DND-41 (cell line): ENCODE measurements at regions not wholly inside any gene's neighbourhood (a gene's known extent, or its start where the extent isn't known, plus 50 kb on each side); places are given as distances from the start of the nearest gene placed in this dataset.

Experiments
- ATAC-seq: fragments of 200-7000 bp; cut with Tn5 transposase; 3 replicates; pipeline ENCODE4 v1.9.1; 2021; ENCODE audit warnings: low read depth; ENCODE audit not compliant: insufficient read depth
- DNase-seq: peaks from one replicate; pipeline ENCODE4 v3.0.0-alpha.2; 2020
- H2AFZ ChIP-seq: 2 replicates; pipeline ENCODE4 v1.6.0; 2012; ENCODE audit warnings: low read depth, low read length
- H3K27ac ChIP-seq: 2 replicates; pipeline ENCODE4 v1.5.1; 2012; ENCODE audit warnings: low read length, inconsistent platforms
- H3K27me3 ChIP-seq: fragments of 200-600 bp; sonication (generic); 2 replicates; pipeline ENCODE4 v1.6.0; 2012; ENCODE audit warnings: low read length, mild to moderate bottlenecking, inconsistent platforms; ENCODE audit not compliant: insufficient read depth, poor library complexity
- H3K36me3 ChIP-seq: 2 replicates; pipeline ENCODE4 v1.5.1; 2012; ENCODE audit warnings: low read length, inconsistent platforms; ENCODE audit not compliant: insufficient read depth
- H3K4me1 ChIP-seq: 2 replicates; pipeline ENCODE4 v1.5.1; 2012; ENCODE audit warnings: mild to moderate bottlenecking, low read length; ENCODE audit not compliant: insufficient read depth
- H3K4me2 ChIP-seq: 2 replicates; pipeline ENCODE4 v1.6.0; 2012; ENCODE audit warnings: mild to moderate bottlenecking, moderate library complexity, low read length, inconsistent platforms; ENCODE audit not compliant: insufficient read depth
- H3K4me3 ChIP-seq, 2 experiments: fragments of 200-600 bp in 1 of 2; shearing (Covaris generic) in 1 of 2; 2 replicates each; pipeline ENCODE4 v1.5.1; 2012 to 2016; ENCODE audit warnings: inconsistent platforms in 2 of 2, low read length in 2 of 2, mild to moderate bottlenecking in 2 of 2, low read depth in 1 of 2, moderate library complexity in 1 of 2
- H3K79me2 ChIP-seq: 2 replicates; pipeline ENCODE4 v1.6.0; 2012; ENCODE audit warnings: low read length, inconsistent platforms; ENCODE audit not compliant: insufficient read depth
- H3K9ac ChIP-seq: 2 replicates; pipeline ENCODE4 v1.6.0; 2012; ENCODE audit warnings: low read depth, mild to moderate bottlenecking, inconsistent platforms, low read length, moderate library complexity
- H3K9me3 ChIP-seq: 2 replicates; pipeline ENCODE4 v1.5.1; 2012; ENCODE audit warnings: low read length, moderate library complexity, mild to moderate bottlenecking, inconsistent platforms; ENCODE audit not compliant: insufficient read depth, severe bottlenecking
- H4K20me1 ChIP-seq: 2 replicates; pipeline ENCODE4 v1.6.0; 2012; ENCODE audit warnings: low read length; ENCODE audit not compliant: insufficient read depth
- EZH2 ChIP-seq: IDR thresholded peaks from 3 replicates; pipeline ENCODE4 v1.6.1; 2012; ENCODE audit warnings: borderline replicate concordance, low read depth, mild to moderate bottlenecking, moderate library complexity, low read length, inconsistent platforms; ENCODE audit not compliant: severe bottlenecking
- TF ChIP-seq, protein P1 (sequence below): IDR thresholded peaks from 2 replicates; pipeline ENCODE4 v1.5.1; 2012; ENCODE audit warnings: borderline replicate concordance, low read length, moderate library complexity, mild to moderate bottlenecking; ENCODE audit not compliant: poor library complexity, severe bottlenecking; ENCODE audit errors: extremely low read depth

DNA sequence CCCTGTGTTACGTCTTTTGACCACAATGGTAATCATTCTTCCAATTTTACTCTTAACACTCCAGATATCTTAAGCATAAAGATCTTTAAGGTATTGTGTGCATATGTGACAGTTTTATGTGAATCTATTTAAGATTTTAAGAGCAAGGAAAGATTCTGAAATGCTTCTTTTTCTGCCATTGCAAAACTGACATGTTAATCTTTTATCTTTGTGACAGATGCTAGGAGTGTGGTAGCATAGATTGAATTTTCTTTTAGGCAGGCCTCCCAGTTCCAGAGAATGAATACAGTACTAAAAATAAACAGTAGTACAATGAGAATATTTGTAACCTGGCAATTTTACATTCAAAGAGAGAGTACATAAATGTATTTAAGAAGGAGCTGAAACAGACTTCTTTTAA lies 232.5 kb upstream of the ZSWIM2 start:
- H3K27me3 ChIP-seq: no peaks in the 10 kb centered on the region
- H3K9ac ChIP-seq: no peak overlapping the region
- H3K4me3 ChIP-seq: no peak overlapping the region
- H3K4me1 ChIP-seq: no peaks in the 10 kb centered on the region
- no peaks in the 10 kb centered on the region for H4K20me1 ChIP-seq
- no peak overlapping the region for H2AFZ ChIP-seq
- H3K4me2 ChIP-seq: no peak overlapping the region
- TF ChIP-seq EZH2: no peak
- TF ChIP-seq, protein P1, sequence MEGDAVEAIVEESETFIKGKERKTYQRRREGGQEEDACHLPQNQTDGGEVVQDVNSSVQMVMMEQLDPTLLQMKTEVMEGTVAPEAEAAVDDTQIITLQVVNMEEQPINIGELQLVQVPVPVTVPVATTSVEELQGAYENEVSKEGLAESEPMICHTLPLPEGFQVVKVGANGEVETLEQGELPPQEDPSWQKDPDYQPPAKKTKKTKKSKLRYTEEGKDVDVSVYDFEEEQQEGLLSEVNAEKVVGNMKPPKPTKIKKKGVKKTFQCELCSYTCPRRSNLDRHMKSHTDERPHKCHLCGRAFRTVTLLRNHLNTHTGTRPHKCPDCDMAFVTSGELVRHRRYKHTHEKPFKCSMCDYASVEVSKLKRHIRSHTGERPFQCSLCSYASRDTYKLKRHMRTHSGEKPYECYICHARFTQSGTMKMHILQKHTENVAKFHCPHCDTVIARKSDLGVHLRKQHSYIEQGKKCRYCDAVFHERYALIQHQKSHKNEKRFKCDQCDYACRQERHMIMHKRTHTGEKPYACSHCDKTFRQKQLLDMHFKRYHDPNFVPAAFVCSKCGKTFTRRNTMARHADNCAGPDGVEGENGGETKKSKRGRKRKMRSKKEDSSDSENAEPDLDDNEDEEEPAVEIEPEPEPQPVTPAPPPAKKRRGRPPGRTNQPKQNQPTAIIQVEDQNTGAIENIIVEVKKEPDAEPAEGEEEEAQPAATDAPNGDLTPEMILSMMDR: no peak
- H3K79me2 ChIP-seq: no peaks in the 10 kb centered on the region
- DNase-seq (no peak), ATAC-seq (no peak)
- no peak overlapping the region for H3K27ac ChIP-seq
- H3K9me3 ChIP-seq: no peaks in the 10 kb centered on the region
- H3K36me3 ChIP-seq: no peaks in the 10 kb centered on the region

DNA sequence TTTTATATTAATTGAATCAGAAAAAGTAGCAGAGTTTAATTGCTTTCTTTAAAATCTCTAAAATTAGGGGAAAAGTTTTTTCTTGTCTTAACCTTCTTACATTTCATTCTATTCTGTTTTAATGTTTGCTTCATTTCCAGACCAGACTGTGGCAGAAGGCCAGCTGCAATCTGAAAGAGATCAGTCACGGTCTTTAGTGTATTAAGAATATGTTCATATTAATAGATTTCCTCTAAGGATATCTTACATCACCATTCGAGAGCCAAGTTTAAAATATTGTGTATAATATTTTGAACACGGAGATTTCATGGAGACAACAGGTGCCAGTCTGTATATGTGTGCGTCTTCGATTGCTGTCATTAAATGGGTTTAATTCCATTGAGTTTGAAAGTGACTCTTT lies 230.9 kb upstream of the ZSWIM2 start:
- H3K27me3 ChIP-seq: no peaks in the 10 kb centered on the region
- H3K27ac ChIP-seq: no peak overlapping the region
- H4K20me1 ChIP-seq: no peaks in the 10 kb centered on the region
- H2AFZ ChIP-seq: no peak overlapping the region
- DNase-seq (no peak), ATAC-seq (no peak)
- TF ChIP-seq, protein P1: no peak
- H3K4me2 ChIP-seq: no peak overlapping the region
- no peak overlapping the region for H3K4me3 ChIP-seq
- no peaks in the 10 kb centered on the region for H3K4me1 ChIP-seq
- no peaks in the 10 kb centered on the region for H3K9me3 ChIP-seq
- H3K36me3 ChIP-seq: no peaks in the 10 kb centered on the region
- H3K79me2 ChIP-seq: no peaks in the 10 kb centered on the region
- H3K9ac ChIP-seq: no peak overlapping the region

DNA sequence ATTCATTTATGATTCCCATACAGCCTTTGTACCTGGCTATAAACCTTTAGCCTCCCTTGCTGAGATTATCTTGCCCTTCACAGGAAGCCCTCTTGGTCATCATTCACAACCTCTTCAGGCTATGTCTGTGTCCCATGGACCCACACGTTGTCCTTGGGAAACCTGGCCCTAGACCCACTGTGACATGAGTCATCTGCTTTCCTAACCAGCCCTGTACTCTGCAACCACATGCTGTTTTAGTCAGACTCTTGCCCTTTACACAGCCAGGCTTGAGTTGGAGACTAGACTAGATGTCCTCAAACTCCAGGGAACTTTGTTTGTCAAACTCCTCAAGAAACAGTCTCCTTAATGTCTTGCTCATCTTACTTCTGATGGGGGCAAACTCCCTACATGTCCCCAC lies 229.3 kb upstream of the ZSWIM2 start:
- no peaks in the 10 kb centered on the region for H4K20me1 ChIP-seq
- H2AFZ ChIP-seq: no peak overlapping the region
- H3K36me3 ChIP-seq: no peaks in the 10 kb centered on the region
- H3K27ac ChIP-seq: no peak overlapping the region
- no peak overlapping the region for H3K9ac ChIP-seq
- no peak overlapping the region for H3K4me2 ChIP-seq
- H3K27me3 ChIP-seq: no peaks in the 10 kb centered on the region
- ATAC-seq: no peak
- TF ChIP-seq, protein P1: no peak
- TF ChIP-seq EZH2: no peak
- H3K4me3 ChIP-seq: no peak overlapping the region
- DNase-seq: no peak
- no peaks in the 10 kb centered on the region for H3K9me3 ChIP-seq
- H3K79me2 ChIP-seq: no peaks in the 10 kb centered on the region
- no peaks in the 10 kb centered on the region for H3K4me1 ChIP-seq

- Histone ChIP-seq H3K9ac (no peak overlapping the region), H3K4me1 (no peaks in the 10 kb centered on the region)
Measured at GRCh38 chr2:187075671-187076070, 226.7 kb upstream of the ZSWIM2 start.

More at GRCh38 chr2:187075671-187076070, 226.7 kb upstream of the ZSWIM2 start:
- Histone ChIP-seq H3K79me2 (no peaks in the 10 kb centered on the region), H3K27ac (no peak overlapping the region), H3K9me3 (no peaks in the 10 kb centered on the region), H2AFZ (no peak overlapping the region), H3K4me2 (no peak overlapping the region), H3K27me3 (no peaks in the 10 kb centered on the region), H3K36me3 (no peaks in the 10 kb centered on the region), H4K20me1 (no peaks in the 10 kb centered on the region), H3K4me3 (no peak overlapping the region)
- DNase-seq: no peak
- no peak for TF ChIP-seq EZH2
- TF ChIP-seq, protein P1: no peak
- no peak for ATAC-seq
